Smooth muscle cell (in vitro differentiated cells): ENCODE measurements at regions not wholly inside any gene's neighbourhood (a gene's known extent, or its start where the extent isn't known, plus 50 kb on each side); places are given as distances from the start of the nearest gene placed in this dataset.

Source experiments
- DNase-seq: peaks from one replicate; lab custom pipeline; 2025; ENCODE audit not compliant: unreplicated experiment; lab: John Stamatoyannopoulos, UW
- H2AFZ ChIP-seq: fragments of 200-600 bp; sonication (generic); 2 replicates; pipeline ENCODE4 v1.6.0; 2016; ENCODE audit warnings: antibody characterized with exemption, low read depth, mild to moderate bottlenecking
- H3F3A ChIP-seq: fragments of 200-600 bp; sonication (generic); 2 replicates; pipeline ENCODE4 v1.6.0; 2017; ENCODE audit warnings: antibody characterized with exemption, low read depth
- H3K27ac ChIP-seq: fragments of 200-600 bp; sonication (generic); 2 replicates; pipeline ENCODE4 v1.5.1; 2016; ENCODE audit warnings: low read depth, mild to moderate bottlenecking
- H3K27me3 ChIP-seq: fragments of 200-600 bp; sonication (generic); 2 replicates; pipeline ENCODE4 v1.6.1; 2016; ENCODE audit warnings: low read depth, mild to moderate bottlenecking
- H3K36me3 ChIP-seq: fragments of 200-600 bp; sonication (generic); 2 replicates; pipeline ENCODE4 v1.5.1; 2016; ENCODE audit warnings: low read depth
- H3K4me1 ChIP-seq: fragments of 200-600 bp; sonication (generic); 2 replicates; pipeline ENCODE4 v1.5.1; 2016; ENCODE audit warnings: low read depth
- H3K4me2 ChIP-seq: fragments of 200-600 bp; sonication (generic); 2 replicates; pipeline ENCODE4 v1.6.0; 2016; ENCODE audit warnings: mild to moderate bottlenecking
- H3K4me3 ChIP-seq: fragments of 200-600 bp; sonication (generic); 2 replicates; pipeline ENCODE4 v1.5.1; 2016; ENCODE audit warnings: mild to moderate bottlenecking
- H3K79me2 ChIP-seq: fragments of 200-600 bp; sonication (generic); 2 replicates; pipeline ENCODE4 v1.6.0; 2016; ENCODE audit warnings: low read depth, mild to moderate bottlenecking
- H3K9ac ChIP-seq: fragments of 200-600 bp; sonication (generic); 2 replicates; pipeline ENCODE4 v1.6.0; 2016; ENCODE audit warnings: low read depth
- H3K9me3 ChIP-seq: fragments of 200-600 bp; sonication (generic); replicated peaks from 2 replicates; pipeline ENCODE4 v1.5.1; 2016; ENCODE audit warnings: low read depth
- H4K20me1 ChIP-seq: fragments of 200-600 bp; sonication (generic); 2 replicates; pipeline ENCODE4 v1.6.0; 2016; ENCODE audit warnings: low read depth
- WGBS: methylation state at CpG from one replicate; pipeline ENCODE4 v1.1.7; 2016; ENCODE audit warnings: low lambda C conversion rate; 5-methylcytosine and 5-hydroxymethylcytosine counted together
- TF ChIP-seq, protein P1 (sequence below): fragments of 200-600 bp; sonication (generic); IDR thresholded peaks from 2 replicates; pipeline ENCODE4 v1.5.1; 2017; ENCODE audit warnings: borderline replicate concordance, mild to moderate bottlenecking, antibody characterized with exemption; ENCODE audit not compliant: insufficient read depth, poor library complexity, severe bottlenecking

- DNase-seq = no peak
- Histone ChIP-seq H3F3A (no peaks in the 10 kb centered on the region), H3K27ac (no peak overlapping the region), H3K4me3 (no peak overlapping the region), H4K20me1 (no peaks in the 10 kb centered on the region), H3K79me2 (no peaks in the 10 kb centered on the region), H3K27me3 (no peaks in the 10 kb centered on the region), H3K4me2 (no peak overlapping the region), H2AFZ (no peak overlapping the region), H3K36me3 (no peaks in the 10 kb centered on the region), H3K4me1 (no peaks in the 10 kb centered on the region), H3K9ac (no peak overlapping the region), H3K9me3 (no peaks in the 10 kb centered on the region)
- TF ChIP-seq, protein P1, sequence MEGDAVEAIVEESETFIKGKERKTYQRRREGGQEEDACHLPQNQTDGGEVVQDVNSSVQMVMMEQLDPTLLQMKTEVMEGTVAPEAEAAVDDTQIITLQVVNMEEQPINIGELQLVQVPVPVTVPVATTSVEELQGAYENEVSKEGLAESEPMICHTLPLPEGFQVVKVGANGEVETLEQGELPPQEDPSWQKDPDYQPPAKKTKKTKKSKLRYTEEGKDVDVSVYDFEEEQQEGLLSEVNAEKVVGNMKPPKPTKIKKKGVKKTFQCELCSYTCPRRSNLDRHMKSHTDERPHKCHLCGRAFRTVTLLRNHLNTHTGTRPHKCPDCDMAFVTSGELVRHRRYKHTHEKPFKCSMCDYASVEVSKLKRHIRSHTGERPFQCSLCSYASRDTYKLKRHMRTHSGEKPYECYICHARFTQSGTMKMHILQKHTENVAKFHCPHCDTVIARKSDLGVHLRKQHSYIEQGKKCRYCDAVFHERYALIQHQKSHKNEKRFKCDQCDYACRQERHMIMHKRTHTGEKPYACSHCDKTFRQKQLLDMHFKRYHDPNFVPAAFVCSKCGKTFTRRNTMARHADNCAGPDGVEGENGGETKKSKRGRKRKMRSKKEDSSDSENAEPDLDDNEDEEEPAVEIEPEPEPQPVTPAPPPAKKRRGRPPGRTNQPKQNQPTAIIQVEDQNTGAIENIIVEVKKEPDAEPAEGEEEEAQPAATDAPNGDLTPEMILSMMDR = peak; percentile 96
- WGBS = 31% methylated on average over 4 of the region's 4 CpGs
Measured at GRCh38 chr11:38791346-38791961, 2193.4 kb upstream of the RAG2 start.

- no peak overlapping the region for H3K27ac ChIP-seq
- H3K4me3 ChIP-seq = no peak overlapping the region
Measured at GRCh38 chr11:38788561-38788960, 2190.5 kb upstream of the RAG2 start.

GRCh38 chr11:38784164-38784563 is 2186.1 kb upstream of the RAG2 start:
- no peak overlapping the region for H3K4me2 ChIP-seq
- 99% methylated on average over 2 of the region's 2 CpGs for whole genome bisulfite sequencing
- TF ChIP-seq, protein P1 = no peak
- H3F3A ChIP-seq = no peaks in the 10 kb centered on the region
- no peaks in the 10 kb centered on the region for H3K79me2 ChIP-seq
- no peak for DNase-seq
- no peak overlapping the region for H2AFZ ChIP-seq
- H3K27me3 ChIP-seq = no peaks in the 10 kb centered on the region
- no peak overlapping the region for H3K9ac ChIP-seq
- no peak overlapping the region for H3K4me3 ChIP-seq
- H3K4me1 ChIP-seq = no peaks in the 10 kb centered on the region
- no peaks in the 10 kb centered on the region for H4K20me1 ChIP-seq
- no peaks in the 10 kb centered on the region for H3K36me3 ChIP-seq
- H3K9me3 ChIP-seq = no peaks in the 10 kb centered on the region
- H3K27ac ChIP-seq = no peak overlapping the region

More at GRCh38 chr11:38788561-38788960, 2190.5 kb upstream of the RAG2 start:
- H2AFZ ChIP-seq = no peak overlapping the region
- H3K4me1 ChIP-seq = no peaks in the 10 kb centered on the region
- no peak for DNase-seq
- no peaks in the 10 kb centered on the region for H4K20me1 ChIP-seq
- no peak overlapping the region for H3K4me2 ChIP-seq
- H3K9me3 ChIP-seq = no peaks in the 10 kb centered on the region
- no peak overlapping the region for H3K9ac ChIP-seq
- TF ChIP-seq, protein P1 = no peak
- H3K36me3 ChIP-seq = no peaks in the 10 kb centered on the region
- no peaks in the 10 kb centered on the region for H3K27me3 ChIP-seq
- no peaks in the 10 kb centered on the region for H3K79me2 ChIP-seq
- H3F3A ChIP-seq = no peaks in the 10 kb centered on the region

DNA sequence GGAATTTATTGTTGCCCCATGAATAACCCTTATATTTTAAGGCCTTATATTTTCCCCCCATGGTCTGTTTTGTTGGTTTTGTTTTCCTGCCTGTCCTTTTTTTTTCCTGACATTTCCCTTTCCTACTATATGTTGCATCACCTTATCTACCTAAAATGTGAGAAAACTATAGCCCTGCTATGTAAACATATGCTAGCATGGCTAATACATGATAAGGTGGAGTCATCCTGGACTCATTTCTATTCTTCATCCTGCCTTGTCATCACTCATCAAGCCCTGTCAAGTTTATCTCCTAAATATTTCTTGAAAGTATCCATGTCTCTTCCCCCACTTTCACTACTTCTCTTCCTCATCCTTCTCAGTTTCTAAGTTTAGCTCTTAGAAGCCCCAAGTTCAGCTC is 2168.8 kb upstream of the RAG2 start:
- H3F3A ChIP-seq = no peaks in the 10 kb centered on the region
- no peaks in the 10 kb centered on the region for H4K20me1 ChIP-seq
- no peak overlapping the region for H3K9ac ChIP-seq

More for the DNA sequence above, 2168.8 kb upstream of the RAG2 start:
- no peaks in the 10 kb centered on the region for H3K4me1 ChIP-seq
- H3K27me3 ChIP-seq = no peaks in the 10 kb centered on the region
- TF ChIP-seq, protein P1 = no peak
- no peaks in the 10 kb centered on the region for H3K36me3 ChIP-seq
- no peak overlapping the region for H3K4me3 ChIP-seq
- H3K79me2 ChIP-seq = no peaks in the 10 kb centered on the region
- H3K27ac ChIP-seq = no peak overlapping the region
- no peaks in the 10 kb centered on the region for H3K9me3 ChIP-seq
- H3K4me2 ChIP-seq = no peak overlapping the region
- no peak overlapping the region for H2AFZ ChIP-seq
- no peak for DNase-seq
